ENCODE measurements at regions not wholly inside any gene's neighbourhood (a gene's known extent, or its start where the extent isn't known, plus 50 kb on each side); places are given as distances from the start of the nearest gene placed in this dataset.

DNA sequence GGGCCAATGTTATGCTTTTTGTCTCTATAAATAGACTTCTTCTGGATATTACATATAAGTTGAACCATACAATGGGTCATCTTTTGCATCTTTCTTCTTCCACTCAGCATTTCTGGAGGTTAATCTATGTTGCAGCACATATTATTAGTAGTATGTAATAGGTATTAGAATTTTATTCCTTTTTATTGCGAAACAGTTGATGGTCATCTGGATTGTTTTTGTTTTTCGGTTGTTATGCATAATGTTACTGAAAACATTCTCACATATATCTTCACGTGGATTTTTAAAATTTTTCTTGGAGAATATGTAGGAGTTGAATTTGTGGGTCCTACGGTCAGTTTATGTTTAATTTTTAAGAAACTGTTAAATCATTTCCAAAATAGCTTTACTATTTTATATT is 466.8 kb downstream of the SLCO4C1 start:
- Histone ChIP-seq H3K27ac (no peak overlapping the region), H3K4me3 (no peak overlapping the region), H3K36me3 (no peaks in the 10 kb centered on the region), H3K9me3 (no peaks in the 10 kb centered on the region), H3K27me3 (no peaks in the 10 kb centered on the region), H3K4me1 (no peaks in the 10 kb centered on the region)
- no peak for DNase-seq
- TF ChIP-seq, protein P1, sequence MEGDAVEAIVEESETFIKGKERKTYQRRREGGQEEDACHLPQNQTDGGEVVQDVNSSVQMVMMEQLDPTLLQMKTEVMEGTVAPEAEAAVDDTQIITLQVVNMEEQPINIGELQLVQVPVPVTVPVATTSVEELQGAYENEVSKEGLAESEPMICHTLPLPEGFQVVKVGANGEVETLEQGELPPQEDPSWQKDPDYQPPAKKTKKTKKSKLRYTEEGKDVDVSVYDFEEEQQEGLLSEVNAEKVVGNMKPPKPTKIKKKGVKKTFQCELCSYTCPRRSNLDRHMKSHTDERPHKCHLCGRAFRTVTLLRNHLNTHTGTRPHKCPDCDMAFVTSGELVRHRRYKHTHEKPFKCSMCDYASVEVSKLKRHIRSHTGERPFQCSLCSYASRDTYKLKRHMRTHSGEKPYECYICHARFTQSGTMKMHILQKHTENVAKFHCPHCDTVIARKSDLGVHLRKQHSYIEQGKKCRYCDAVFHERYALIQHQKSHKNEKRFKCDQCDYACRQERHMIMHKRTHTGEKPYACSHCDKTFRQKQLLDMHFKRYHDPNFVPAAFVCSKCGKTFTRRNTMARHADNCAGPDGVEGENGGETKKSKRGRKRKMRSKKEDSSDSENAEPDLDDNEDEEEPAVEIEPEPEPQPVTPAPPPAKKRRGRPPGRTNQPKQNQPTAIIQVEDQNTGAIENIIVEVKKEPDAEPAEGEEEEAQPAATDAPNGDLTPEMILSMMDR (IDR thresholded peaks at IDR 0.05): no peak
- intact Hi-C loops (cut with DNase I): no loop called here
- no peak for ATAC-seq
- WGBS, 2 donors: 42 to 54% methylated on average over 4 of the region's 4 CpGs
- no peak for FAIRE-seq

DNA sequence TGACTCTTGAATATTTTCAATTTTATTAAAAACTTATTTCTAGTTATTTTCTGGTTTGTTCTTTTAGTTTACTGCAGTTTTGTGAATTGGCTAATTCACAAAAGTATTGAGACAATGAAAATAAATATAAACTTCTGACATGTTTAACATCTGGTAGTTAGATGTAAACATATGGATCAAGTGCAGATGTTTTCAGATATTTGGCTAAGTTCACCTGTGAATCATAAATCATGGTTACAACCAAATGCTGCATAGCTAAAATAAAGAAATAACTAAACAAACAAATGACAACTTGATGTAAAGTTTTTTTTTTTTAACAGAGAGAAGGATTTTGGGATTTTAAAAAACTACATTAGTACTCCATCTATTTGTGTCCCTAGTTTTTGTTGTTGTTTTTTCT is 484.6 kb downstream of the SLCO4C1 start:
- TF ChIP-seq, protein P1 (IDR thresholded peaks at IDR 0.05): no peak
- no peaks in the 10 kb centered on the region for H3K27me3 ChIP-seq
- no peak for FAIRE-seq
- no peaks in the 10 kb centered on the region for H3K9me3 ChIP-seq
- H3K4me1 ChIP-seq: no peaks in the 10 kb centered on the region
- H3K27ac ChIP-seq: no peak overlapping the region
- intact Hi-C loops (cut with DNase I): no loop called here
- ATAC-seq: no peak
- no peaks in the 10 kb centered on the region for H3K36me3 ChIP-seq
- H3K4me3 ChIP-seq: no peak overlapping the region
- DNase-seq: no peak

GRCh38 chr5:101806410-101806809 is 489.7 kb downstream of the SLCO4C1 start:
- no peak for FAIRE-seq
- Histone ChIP-seq H3K36me3 (no peaks in the 10 kb centered on the region), H3K27me3 (no peaks in the 10 kb centered on the region), H3K27ac (no peak overlapping the region), H3K4me3 (no peak overlapping the region), H3K4me1 (no peaks in the 10 kb centered on the region), H3K9me3 (no peaks in the 10 kb centered on the region)
- no peak for DNase-seq
- no peak for ATAC-seq
- intact Hi-C loops (cut with DNase I): no loop called here
- WGBS, 2 donors: 44 to 56% methylated on average over 2 of the region's 2 CpGs
- TF ChIP-seq, protein P1 (IDR thresholded peaks at IDR 0.05): no peak

DNA sequence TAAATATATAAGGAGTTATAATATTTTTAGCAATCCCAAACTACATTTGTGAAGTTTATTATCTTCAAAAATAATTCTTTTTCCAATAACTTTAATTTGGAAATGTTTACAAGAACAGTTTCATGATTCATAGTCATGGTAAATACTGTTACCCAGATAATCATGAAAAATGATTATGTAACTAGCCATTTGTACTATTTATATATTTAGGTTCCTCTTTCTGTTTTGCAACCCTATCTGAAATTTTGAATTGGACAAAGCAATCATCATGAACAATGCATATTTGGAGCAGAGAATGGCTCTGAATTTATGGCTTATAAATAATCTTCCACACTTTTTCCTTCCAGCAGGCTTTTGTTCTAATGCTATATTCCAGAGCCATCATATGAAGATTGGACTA is 499.7 kb downstream of the SLCO4C1 start:
- H3K27ac ChIP-seq: no peak overlapping the region
- TF ChIP-seq, protein P1 (IDR thresholded peaks at IDR 0.05): no peak
- no peak for DNase-seq
- no peaks in the 10 kb centered on the region for H3K36me3 ChIP-seq
- H3K4me3 ChIP-seq: no peak overlapping the region
- no peaks in the 10 kb centered on the region for H3K9me3 ChIP-seq
- no peaks in the 10 kb centered on the region for H3K4me1 ChIP-seq
- intact Hi-C loops (cut with DNase I): no loop called here
- no peak for FAIRE-seq
- no peak for ATAC-seq
- no peaks in the 10 kb centered on the region for H3K27me3 ChIP-seq

DNA sequence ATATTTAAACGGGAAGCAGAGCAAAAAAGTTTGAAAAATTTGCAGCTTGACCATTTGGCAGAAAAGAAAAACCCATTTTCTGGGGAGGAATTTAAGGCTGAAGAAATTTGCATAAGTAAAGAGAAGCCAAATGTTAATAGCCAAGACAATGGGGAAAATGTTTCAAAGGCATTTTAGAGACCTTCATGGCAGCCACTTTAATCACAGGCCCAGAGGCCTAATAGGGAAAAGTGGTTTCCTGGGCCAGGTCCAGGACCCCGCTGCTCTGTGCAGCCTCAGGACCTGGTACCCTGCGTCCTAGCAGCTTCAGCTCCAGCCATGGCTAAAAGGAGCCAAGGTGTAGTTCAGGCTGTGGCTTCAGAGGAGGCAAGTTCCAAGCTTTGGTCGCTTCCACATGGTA is 507.3 kb downstream of the SLCO4C1 start:
- Histone ChIP-seq H3K4me1 (no peaks in the 10 kb centered on the region), H3K4me3 (no peak overlapping the region), H3K27me3 (no peaks in the 10 kb centered on the region), H3K9me3 (no peaks in the 10 kb centered on the region), H3K36me3 (no peaks in the 10 kb centered on the region), H3K27ac (no peak overlapping the region)
- intact Hi-C loops (cut with DNase I): no loop called here
- FAIRE-seq (no peak), DNase-seq (no peak), ATAC-seq (no peak)
- 66 to 74% methylated on average over 4 of the region's 4 CpGs for WGBS, 2 donors
- TF ChIP-seq, protein P1 (IDR thresholded peaks at IDR 0.05): no peak
